HG03521 (cell line): ENCODE measurements at regions not wholly inside any gene's neighbourhood (a gene's known extent, or its start where the extent isn't known, plus 50 kb on each side); places are given as distances from the start of the nearest gene placed in this dataset.
A peak's percentile ranks its signal among the peaks of the same experiment; 100 is the strongest.

Experiments used
- ATAC-seq: cut with Tn5 transposase; IDR thresholded peaks from one replicate; pipeline ENCODE4 v1.9.1; 2021; ENCODE audit warnings: mild to moderate bottlenecking, moderate library complexity; ENCODE audit not compliant: unreplicated experiment

GRCh38 chr1:214977700-214978374 is 104.7 kb upstream of the KCNK2 start:
- ATAC-seq, result no peak

GRCh38 chr1:214979191-214979590 is 103.3 kb upstream of the KCNK2 start:
- no peak for ATAC-seq

- no peak for ATAC-seq
Measured at GRCh38 chr1:214980921-214981320, 101.6 kb upstream of the KCNK2 start.

- ATAC-seq, result no peak
Measured at GRCh38 chr1:214983126-214983869, 99.2 kb upstream of the KCNK2 start.

GRCh38 chr1:214989341-214989740 is 93.2 kb upstream of the KCNK2 start:
- no peak for ATAC-seq

GRCh38 chr1:214990619-214991018 is 91.9 kb upstream of the KCNK2 start:
- ATAC-seq, result no peak

- no peak for ATAC-seq
Measured at GRCh38 chr1:214991691-214992315, 90.7 kb upstream of the KCNK2 start.

GRCh38 chr1:214993419-214993818 is 89.1 kb upstream of the KCNK2 start:
- no peak for ATAC-seq

- ATAC-seq, result no peak
Measured at GRCh38 chr1:214997685-214998084, 84.9 kb upstream of the KCNK2 start.

GRCh38 chr1:215001419-215002021 is 81.0 kb upstream of the KCNK2 start:
- peak; percentile 93 for ATAC-seq

GRCh38 chr1:215002471-215002870 is 80.1 kb upstream of the KCNK2 start:
- ATAC-seq, result no peak

- no peak for ATAC-seq
Measured at GRCh38 chr1:215003686-215004085, 78.9 kb upstream of the KCNK2 start.

GRCh38 chr1:215004121-215004827 is 78.3 kb upstream of the KCNK2 start:
- no peak for ATAC-seq

- no peak for ATAC-seq
Measured at GRCh38 chr1:215005078-215005477, 77.5 kb upstream of the KCNK2 start.

- ATAC-seq, result no peak
Measured at GRCh38 chr1:215005656-215006345, 76.7 kb upstream of the KCNK2 start.

- no peak for ATAC-seq
Measured at GRCh38 chr1:215007880-215008279, 74.7 kb upstream of the KCNK2 start.

- no peak for ATAC-seq
Measured at GRCh38 chr1:215018555-215018954, 64.0 kb upstream of the KCNK2 start.

GRCh38 chr1:215022204-215022603 is 60.3 kb upstream of the KCNK2 start:
- no peak for ATAC-seq

- ATAC-seq, result no peak
Measured at GRCh38 chr1:215022741-215023141, 59.8 kb upstream of the KCNK2 start.

- no peak for ATAC-seq
Measured at GRCh38 chr1:215023155-215023832, 59.2 kb upstream of the KCNK2 start.
